ENCODE measurements at regions not wholly inside any gene's neighbourhood (a gene's known extent, or its start where the extent isn't known, plus 50 kb on each side); places are given as distances from the start of the nearest gene placed in this dataset.
"Not testable (repeated sequence)": the region's sequence is repeated elsewhere in the genome, so short reads cannot be mapped to it uniquely, and the experiment has no call there.

DNA sequence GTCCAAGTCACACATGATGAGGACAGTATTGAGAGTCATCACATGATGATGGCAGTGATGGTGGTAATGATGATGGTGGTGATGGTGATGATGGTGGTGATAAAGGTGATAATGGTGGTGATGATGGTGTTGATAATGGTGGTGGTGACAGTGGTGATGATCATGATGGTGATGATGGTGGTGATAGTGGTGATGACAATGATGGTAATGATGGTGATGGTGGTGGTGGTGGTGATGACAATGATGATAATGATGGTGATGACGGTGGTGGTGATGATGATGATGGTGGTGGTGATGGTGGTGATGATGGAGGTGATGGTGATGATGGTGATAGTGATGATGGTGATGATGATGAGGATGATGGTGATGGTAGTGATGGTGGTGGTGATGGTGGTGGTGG is 190.2 kb upstream of the ZNF469 start:
- WGBS (ENCODE audit: extremely low coverage, insufficient coverage, low lambda C conversion rate), result no CpG with 5 or more reads among the region's 1 CpG

GRCh38 chr16:88193706-88194396 is 188.9 kb upstream of the ZNF469 start:
- no CpG with 5 or more reads among the region's 15 CpGs for WGBS (ENCODE audit: extremely low coverage, insufficient coverage, low lambda C conversion rate)
- H3K79me2 ChIP-seq (ENCODE audit: control insufficient read depth, insufficient read depth, low read length); H3K9ac ChIP-seq (ENCODE audit: low read length); H4K5ac ChIP-seq (ENCODE audit: low read length); H2BK120ac ChIP-seq (ENCODE audit: low read depth, low read length); H3K4me2 ChIP-seq (ENCODE audit: low read length); H3K4me3 ChIP-seq (ENCODE audit: low read length); H2BK15ac ChIP-seq (replicated peaks; ENCODE audit: low read depth); H3K27ac ChIP-seq (ENCODE audit: low read depth, low read length); H2BK5ac ChIP-seq (ENCODE audit: low read length); H3K56ac ChIP-seq (ENCODE audit: low read length); H3K23ac ChIP-seq (ENCODE audit: low read length); H3K4me1 ChIP-seq (ENCODE audit: control insufficient read depth, low read depth, low read length); H3K79me1 ChIP-seq (ENCODE audit: low read length); H4K8ac ChIP-seq (ENCODE audit: low read depth, low read length); H3K18ac ChIP-seq (ENCODE audit: low read length); H3K27me3 ChIP-seq (ENCODE audit: insufficient read depth, low read length, poor library complexity); H3K4ac ChIP-seq (ENCODE audit: low read depth, low read length); H3K36me3 ChIP-seq (ENCODE audit: control insufficient read depth, insufficient read depth, low read length); H2AK5ac ChIP-seq (ENCODE audit: low read length): not testable (repeated sequence)
- DNase-seq, result peak; percentile 67

More for the DNA sequence above, 190.2 kb upstream of the ZNF469 start:
- Histone ChIP-seq H3K23ac (ENCODE audit: low read length) (no peak overlapping the region), H3K4me2 (ENCODE audit: low read length) (no peak overlapping the region), H4K8ac (ENCODE audit: low read depth, low read length) (no peak overlapping the region), H2BK120ac (ENCODE audit: low read depth, low read length) (no peak overlapping the region), H3K79me1 (ENCODE audit: low read length) (no peaks in the 10 kb centered on the region), H2BK15ac (replicated peaks; ENCODE audit: low read depth) (no peak overlapping the region), H3K9ac (ENCODE audit: low read length) (no peak overlapping the region), H3K4me3 (ENCODE audit: low read length) (no peak overlapping the region), H3K56ac (ENCODE audit: low read length) (no peak overlapping the region), H3K27ac (ENCODE audit: low read depth, low read length) (no peak overlapping the region), H3K18ac (ENCODE audit: low read length) (no peak overlapping the region), H4K5ac (ENCODE audit: low read length) (no peak overlapping the region), H3K27me3 (ENCODE audit: insufficient read depth, low read length, poor library complexity) (no peaks in the 10 kb centered on the region), H2AK5ac (ENCODE audit: low read length) (no peak overlapping the region), H3K4me1 (ENCODE audit: control insufficient read depth, low read depth, low read length) (no peaks in the 10 kb centered on the region), H3K36me3 (ENCODE audit: control insufficient read depth, insufficient read depth, low read length) (no peaks in the 10 kb centered on the region), H2BK5ac (ENCODE audit: low read length) (no peak overlapping the region), H3K79me2 (ENCODE audit: control insufficient read depth, insufficient read depth, low read length) (no peaks in the 10 kb centered on the region), H3K4ac (ENCODE audit: low read depth, low read length) (no peak overlapping the region)
- DNase-seq, result no peak

DNA sequence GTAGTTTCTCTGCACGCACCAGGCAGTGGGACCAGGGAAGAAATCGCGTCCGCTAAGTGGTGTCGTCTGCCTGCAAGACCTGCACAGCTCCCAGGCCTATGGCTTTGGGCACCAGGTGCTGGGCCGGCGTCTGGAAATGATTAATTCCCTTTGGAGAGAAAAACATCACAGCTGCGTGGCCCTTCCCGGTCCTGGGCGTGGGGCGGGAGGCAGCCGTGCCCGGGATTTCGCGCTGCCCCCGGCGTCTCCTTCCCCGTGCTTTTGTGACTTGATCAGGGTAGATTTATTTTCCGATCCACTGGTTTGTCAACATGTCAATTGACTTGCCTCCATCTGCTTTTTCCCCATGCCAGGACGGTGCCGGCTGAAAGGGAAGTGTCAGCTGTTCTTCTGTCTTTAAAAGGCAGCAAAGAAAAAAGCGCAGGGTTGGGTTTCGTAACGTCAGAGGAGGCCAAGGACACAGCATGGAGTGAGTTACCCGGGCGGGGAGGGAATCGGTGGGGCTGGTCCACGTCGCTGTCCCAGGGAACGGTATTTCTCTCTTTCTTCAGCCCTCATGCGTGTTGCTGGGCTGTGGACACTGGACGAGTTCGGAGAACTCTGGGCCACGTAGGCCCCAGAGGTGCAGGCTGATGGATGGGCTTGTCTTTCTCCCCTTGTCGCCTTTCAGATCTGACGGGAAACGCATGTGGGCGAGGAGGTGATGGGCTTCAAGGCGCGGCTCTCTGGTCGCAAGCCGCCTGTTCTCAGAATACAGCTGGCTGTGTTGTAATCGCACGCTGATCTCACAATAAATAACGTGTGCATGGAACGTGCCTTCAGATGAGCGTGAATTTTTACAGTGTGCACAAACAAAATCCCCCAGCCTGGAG is 188.1 kb upstream of the ZNF469 start:
- no peaks in the 10 kb centered on the region for H3K79me1 ChIP-seq (ENCODE audit: low read length)
- no peak overlapping the region for H3K4me3 ChIP-seq (ENCODE audit: low read length)
- no peak overlapping the region for H3K4me2 ChIP-seq (ENCODE audit: low read length)
- H3K79me2 ChIP-seq (ENCODE audit: control insufficient read depth, insufficient read depth, low read length), result no peaks in the 10 kb centered on the region
- DNase-seq, result no peak
- no peaks in the 10 kb centered on the region for H3K4me1 ChIP-seq (ENCODE audit: control insufficient read depth, low read depth, low read length)
- no peak overlapping the region for H2AK5ac ChIP-seq (ENCODE audit: low read length)
- no peak overlapping the region for H3K9ac ChIP-seq (ENCODE audit: low read length)
- no peaks in the 10 kb centered on the region for H3K27me3 ChIP-seq (ENCODE audit: insufficient read depth, low read length, poor library complexity)
- no peak overlapping the region for H3K23ac ChIP-seq (ENCODE audit: low read length)
- WGBS (ENCODE audit: extremely low coverage, insufficient coverage, low lambda C conversion rate), result no CpG with 5 or more reads among the region's 47 CpGs
- H2BK5ac ChIP-seq (ENCODE audit: low read length), result no peak overlapping the region
- H4K5ac ChIP-seq (ENCODE audit: low read length), result no peak overlapping the region
- H2BK120ac ChIP-seq (ENCODE audit: low read depth, low read length), result no peak overlapping the region
- no peak overlapping the region for H2BK15ac ChIP-seq (replicated peaks; ENCODE audit: low read depth)
- H3K36me3 ChIP-seq (ENCODE audit: control insufficient read depth, insufficient read depth, low read length), result no peaks in the 10 kb centered on the region
- H3K56ac ChIP-seq (ENCODE audit: low read length), result no peak overlapping the region
- H3K4ac ChIP-seq (ENCODE audit: low read depth, low read length), result no peak overlapping the region
- no peak overlapping the region for H3K27ac ChIP-seq (ENCODE audit: low read depth, low read length)
- no peak overlapping the region for H4K8ac ChIP-seq (ENCODE audit: low read depth, low read length)
- no peak overlapping the region for H3K18ac ChIP-seq (ENCODE audit: low read length)

DNA sequence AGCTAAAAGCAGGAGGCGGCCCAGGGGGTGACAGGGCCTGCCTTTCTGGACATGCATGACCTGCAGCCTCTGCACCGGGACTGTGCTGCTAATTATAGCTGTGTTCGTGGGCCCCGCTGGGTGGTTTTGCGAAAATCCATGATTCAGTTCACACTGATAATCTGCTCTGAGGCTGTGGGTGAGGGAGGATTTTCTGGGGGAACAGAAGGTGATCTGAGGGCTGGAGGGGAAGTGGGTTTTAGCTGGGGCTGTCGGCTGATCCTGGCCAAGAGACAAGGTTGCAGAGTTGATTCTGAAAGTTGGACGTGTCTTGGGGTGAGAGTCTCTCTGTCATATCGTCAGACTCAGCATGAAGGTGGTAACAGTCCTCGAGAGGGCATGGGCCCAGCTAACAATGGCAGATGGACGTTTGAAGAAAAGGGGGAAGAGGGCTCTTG is 187.5 kb upstream of the ZNF469 start:
- Histone ChIP-seq H3K4me1 (ENCODE audit: control insufficient read depth, low read depth, low read length) (no peaks in the 10 kb centered on the region), H3K27ac (ENCODE audit: low read depth, low read length) (no peak overlapping the region), H2BK15ac (replicated peaks; ENCODE audit: low read depth) (no peak overlapping the region), H3K36me3 (ENCODE audit: control insufficient read depth, insufficient read depth, low read length) (no peaks in the 10 kb centered on the region), H3K4me3 (ENCODE audit: low read length) (no peak overlapping the region), H2BK5ac (ENCODE audit: low read length) (no peak overlapping the region), H4K5ac (ENCODE audit: low read length) (no peak overlapping the region), H3K27me3 (ENCODE audit: insufficient read depth, low read length, poor library complexity) (no peaks in the 10 kb centered on the region), H2BK120ac (ENCODE audit: low read depth, low read length) (no peak overlapping the region), H3K9ac (ENCODE audit: low read length) (no peak overlapping the region), H3K23ac (ENCODE audit: low read length) (no peak overlapping the region), H3K18ac (ENCODE audit: low read length) (no peak overlapping the region), H3K79me1 (ENCODE audit: low read length) (no peaks in the 10 kb centered on the region), H3K56ac (ENCODE audit: low read length) (no peak overlapping the region), H3K4me2 (ENCODE audit: low read length) (no peak overlapping the region), H2AK5ac (ENCODE audit: low read length) (no peak overlapping the region), H4K8ac (ENCODE audit: low read depth, low read length) (no peak overlapping the region), H3K4ac (ENCODE audit: low read depth, low read length) (no peak overlapping the region), H3K79me2 (ENCODE audit: control insufficient read depth, insufficient read depth, low read length) (no peaks in the 10 kb centered on the region)
- no peak for DNase-seq
- WGBS (ENCODE audit: extremely low coverage, insufficient coverage, low lambda C conversion rate), result no CpG with 5 or more reads among the region's 10 CpGs

- H3K27ac ChIP-seq (ENCODE audit: low read depth, low read length), result no peak overlapping the region
- no peak overlapping the region for H2BK5ac ChIP-seq (ENCODE audit: low read length)
- H4K5ac ChIP-seq (ENCODE audit: low read length), result no peak overlapping the region
- no peak overlapping the region for H3K56ac ChIP-seq (ENCODE audit: low read length)
- WGBS (ENCODE audit: extremely low coverage, insufficient coverage, low lambda C conversion rate), result no CpG with 5 or more reads among the region's 9 CpGs
- no peak overlapping the region for H3K9ac ChIP-seq (ENCODE audit: low read length)
- H3K4me3 ChIP-seq (ENCODE audit: low read length), result no peak overlapping the region
- H3K79me1 ChIP-seq (ENCODE audit: low read length), result no peaks in the 10 kb centered on the region
- H3K36me3 ChIP-seq (ENCODE audit: control insufficient read depth, insufficient read depth, low read length), result no peaks in the 10 kb centered on the region
- no peaks in the 10 kb centered on the region for H3K27me3 ChIP-seq (ENCODE audit: insufficient read depth, low read length, poor library complexity)
- no peak overlapping the region for H3K4ac ChIP-seq (ENCODE audit: low read depth, low read length)
- no peak for DNase-seq
- H2BK120ac ChIP-seq (ENCODE audit: low read depth, low read length), result no peak overlapping the region
- no peak overlapping the region for H2AK5ac ChIP-seq (ENCODE audit: low read length)
- no peak overlapping the region for H3K18ac ChIP-seq (ENCODE audit: low read length)
- no peak overlapping the region for H2BK15ac ChIP-seq (replicated peaks; ENCODE audit: low read depth)
- no peak overlapping the region for H3K23ac ChIP-seq (ENCODE audit: low read length)
- H3K4me2 ChIP-seq (ENCODE audit: low read length), result no peak overlapping the region
- H3K79me2 ChIP-seq (ENCODE audit: control insufficient read depth, insufficient read depth, low read length), result no peaks in the 10 kb centered on the region
- H4K8ac ChIP-seq (ENCODE audit: low read depth, low read length), result no peak overlapping the region
- no peaks in the 10 kb centered on the region for H3K4me1 ChIP-seq (ENCODE audit: control insufficient read depth, low read depth, low read length)
Observed at GRCh38 chr16:88195911-88196465, 186.8 kb upstream of the ZNF469 start.
